HG03095 (cell line): ENCODE measurements at regions not wholly inside any gene's neighbourhood (a gene's known extent, or its start where the extent isn't known, plus 50 kb on each side); places are given as distances from the start of the nearest gene placed in this dataset.
"Not testable (repeated sequence)": the region's sequence is repeated elsewhere in the genome, so short reads cannot be mapped to it uniquely, and the experiment has no call there.

ENCODE experiments used
- ATAC-seq: cut with Tn5 transposase; IDR thresholded peaks from one replicate; pipeline ENCODE4 v1.9.1; 2021; ENCODE audit warnings: moderate library complexity; ENCODE audit not compliant: unreplicated experiment

DNA sequence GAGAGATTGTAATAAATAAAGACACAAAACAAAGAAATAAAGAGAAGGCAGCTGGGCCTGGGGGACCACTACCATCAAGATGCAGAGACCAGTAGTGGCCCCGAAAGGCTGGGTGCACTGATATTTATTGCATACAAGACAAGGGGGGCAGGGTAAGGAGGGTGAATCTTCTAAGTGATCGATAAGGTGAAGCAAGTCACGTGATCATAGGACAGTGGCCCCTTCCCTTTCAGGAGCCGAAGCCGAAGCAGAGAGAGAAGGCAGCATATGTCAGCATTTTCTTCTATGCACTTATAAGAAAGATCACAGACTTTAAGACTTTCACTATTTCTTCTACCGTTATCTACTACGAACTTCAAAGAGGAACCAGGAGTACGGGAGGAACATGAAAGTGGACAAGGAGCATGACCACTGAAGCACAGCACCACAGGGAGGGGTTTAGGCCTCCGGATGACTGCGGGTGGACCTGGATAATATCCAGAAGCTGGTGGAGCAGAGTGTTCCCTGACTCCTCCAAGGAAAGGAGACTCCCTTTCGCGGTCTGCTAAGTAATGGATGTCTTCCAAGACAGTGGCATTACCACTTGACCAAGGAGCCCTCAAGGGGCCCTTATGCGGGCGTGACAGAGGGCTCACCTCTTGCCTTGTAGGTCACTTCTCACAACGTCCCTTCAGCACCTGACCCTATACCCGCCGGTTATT is 126.4 kb downstream of the RBM46 start:
- not testable (repeated sequence) for ATAC-seq

DNA sequence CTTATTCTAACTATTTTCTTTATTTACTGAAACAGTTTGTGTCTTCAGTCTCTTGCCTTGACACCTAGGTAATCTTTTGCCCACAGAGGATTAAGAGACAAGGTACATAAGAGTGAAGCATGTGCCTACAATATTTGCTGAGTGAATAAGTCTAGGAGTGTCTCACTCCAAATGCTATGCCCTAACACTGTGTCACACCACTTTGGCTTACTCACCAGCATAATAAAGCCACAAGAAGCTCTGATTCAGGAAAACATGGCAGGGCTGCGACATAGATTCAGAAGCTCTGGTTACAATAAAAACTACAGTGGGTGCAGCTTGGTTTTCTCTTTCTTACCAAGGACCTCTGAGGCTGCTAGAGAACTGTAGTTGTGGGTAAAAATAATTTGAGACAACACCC is 127.1 kb downstream of the RBM46 start:
- ATAC-seq = no peak

DNA sequence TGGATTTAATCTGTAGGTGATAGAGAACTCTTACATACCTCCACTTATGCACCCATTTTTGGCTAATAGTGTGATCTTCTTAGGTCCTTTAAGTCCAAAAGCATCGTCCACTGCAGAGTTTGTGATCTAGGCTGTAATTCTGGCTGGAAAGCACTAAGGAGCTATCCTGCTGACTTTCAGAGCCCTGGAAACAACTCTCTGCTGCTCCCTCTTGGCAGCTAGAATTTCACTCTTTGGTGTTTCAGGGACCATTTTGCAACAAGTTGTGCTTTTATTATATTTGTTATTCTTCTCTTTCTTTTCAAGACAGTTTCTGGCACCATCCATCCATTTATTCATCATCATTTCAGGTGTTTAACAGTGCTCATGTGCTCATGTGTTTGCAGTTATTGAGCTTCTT is 130.0 kb downstream of the RBM46 start:
- no peak for ATAC-seq

DNA sequence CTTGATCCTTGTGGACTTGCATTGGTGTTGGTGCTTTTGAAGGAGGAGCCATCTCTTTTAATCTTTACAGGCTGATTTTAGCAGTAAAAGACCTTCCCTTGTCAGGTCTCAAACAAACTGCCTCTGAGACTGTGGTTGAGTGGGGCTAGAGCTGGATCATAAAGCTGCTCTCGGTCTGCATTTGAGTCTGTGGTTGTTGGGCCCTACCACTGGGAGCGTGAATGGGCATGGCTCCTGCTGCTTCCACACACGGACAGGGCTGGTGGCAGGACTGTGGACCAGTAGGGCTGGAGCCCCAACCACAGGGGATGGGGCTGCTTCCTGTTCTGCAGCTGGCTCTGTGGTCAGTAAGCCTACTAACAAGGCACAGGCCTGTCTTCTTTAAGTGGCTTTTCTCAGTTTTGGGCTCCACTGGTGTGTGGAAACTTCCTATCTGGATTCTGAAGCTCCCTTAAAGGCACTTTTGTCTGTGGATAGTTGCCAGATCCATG is 130.6 kb downstream of the RBM46 start:
- ATAC-seq = no peak

DNA sequence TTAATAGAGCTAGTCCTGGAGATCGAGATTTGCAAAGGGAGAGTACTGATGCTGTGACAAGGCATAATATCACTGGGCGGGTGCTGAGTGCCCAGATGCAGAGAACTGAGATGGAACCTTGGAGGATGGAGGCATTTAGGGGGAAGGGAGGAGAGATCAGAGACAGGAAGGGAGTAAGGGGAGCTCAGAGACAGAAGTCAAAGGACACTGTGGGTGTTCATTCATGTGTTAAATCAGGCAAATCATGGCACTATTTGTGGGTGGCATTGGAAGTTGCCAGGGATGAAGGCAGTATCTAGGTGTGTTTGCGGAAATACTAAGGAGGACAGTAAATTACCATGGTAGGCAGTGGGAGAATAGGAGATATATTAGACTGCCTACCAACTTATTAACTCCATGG is 135.0 kb downstream of the RBM46 start:
- no peak for ATAC-seq

DNA sequence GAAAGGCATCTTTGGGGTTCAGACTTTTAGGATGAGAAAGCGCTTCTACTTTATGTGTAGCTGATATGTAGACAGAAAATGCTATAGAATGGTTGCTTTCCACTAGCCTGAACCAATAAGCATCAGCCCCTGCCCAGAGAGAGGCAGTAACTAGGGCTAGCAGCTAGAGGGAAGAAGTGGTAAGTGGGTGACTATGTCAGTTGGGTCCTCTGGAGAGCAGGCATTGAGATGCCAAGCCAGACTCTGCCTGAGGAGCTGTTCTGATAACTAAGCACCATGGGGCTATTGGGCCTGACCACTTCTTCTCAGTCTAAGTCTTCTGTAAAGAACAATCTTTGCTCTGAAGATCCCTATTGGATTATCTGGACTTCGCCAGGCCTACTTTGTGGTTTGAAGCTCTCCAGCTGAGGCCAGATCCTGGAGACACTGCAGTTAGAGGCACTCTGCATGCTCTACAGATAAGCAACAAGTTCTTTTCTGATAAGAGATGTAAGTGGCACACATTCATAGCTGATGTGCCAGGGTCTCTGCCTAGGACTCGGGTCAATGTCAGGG is 146.1 kb downstream of the RBM46 start:
- ATAC-seq = no peak

DNA sequence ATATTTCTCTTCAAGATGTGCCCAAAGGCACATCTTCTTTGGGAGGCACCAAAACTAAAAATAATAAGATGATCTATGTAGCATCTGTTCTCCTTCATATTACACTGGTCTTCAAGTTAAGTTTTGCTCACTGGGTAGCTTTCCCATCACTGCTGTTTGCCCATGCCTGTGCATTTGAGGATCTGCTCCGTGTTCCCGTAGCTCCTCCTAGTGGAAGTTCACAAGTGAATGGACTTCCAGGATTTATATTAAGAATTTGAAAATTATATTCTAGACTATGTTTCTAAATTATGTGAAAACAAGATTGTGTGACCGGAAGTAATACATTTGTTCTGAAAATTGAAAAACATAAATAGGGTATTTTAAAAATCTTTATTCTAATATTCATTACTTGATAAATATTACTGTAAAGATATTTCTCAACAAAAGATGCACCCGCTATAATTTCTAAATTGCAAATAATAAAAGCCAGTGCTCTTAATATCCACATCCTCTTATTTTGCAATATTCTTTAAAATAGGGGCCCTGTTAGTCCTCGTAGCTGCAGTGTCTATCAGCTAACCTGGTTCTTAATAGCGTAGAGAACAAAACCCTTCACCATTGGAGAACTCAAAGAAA is 147.7 kb downstream of the RBM46 start:
- ATAC-seq = no peak

DNA sequence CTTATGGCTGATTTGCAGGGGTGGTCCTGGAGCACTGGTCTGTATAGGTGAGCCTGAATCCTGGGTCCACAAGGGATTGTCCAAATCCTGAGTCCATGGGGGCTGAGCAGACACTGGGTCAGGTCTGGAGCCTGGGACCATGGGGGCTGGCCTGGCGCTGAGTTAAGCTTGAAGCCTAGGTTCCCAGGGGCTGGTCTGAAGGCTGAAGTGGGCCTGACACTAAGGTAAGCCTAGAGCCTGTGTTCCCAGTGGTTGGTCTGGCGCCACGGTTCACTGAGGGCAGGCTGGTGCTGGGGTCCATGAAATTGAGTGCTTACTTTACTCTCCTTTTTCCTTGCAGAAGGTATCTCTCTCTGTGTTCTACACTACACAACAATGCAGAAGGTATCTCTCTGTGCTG is 155.8 kb downstream of the RBM46 start:
- ATAC-seq = no peak

DNA sequence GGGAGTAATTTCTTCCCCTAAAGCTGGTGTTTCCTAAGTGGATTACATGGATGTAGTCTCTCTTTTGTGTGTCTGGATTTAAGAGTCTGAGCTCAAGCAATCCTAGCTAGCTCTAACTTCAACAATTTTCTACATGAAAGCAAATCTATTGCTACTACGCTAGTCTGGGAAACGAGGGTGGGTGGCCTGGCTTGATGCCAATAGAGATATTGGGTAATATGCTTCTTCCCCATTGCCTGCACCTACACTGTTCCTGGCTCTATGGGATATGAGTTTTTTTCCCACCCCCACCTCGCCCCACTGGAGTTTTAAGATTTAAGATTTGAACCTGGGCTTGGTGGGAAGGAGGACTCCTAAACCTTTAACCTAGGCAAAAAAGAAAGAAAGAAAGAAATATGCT is 158.8 kb downstream of the RBM46 start:
- ATAC-seq = no peak

DNA sequence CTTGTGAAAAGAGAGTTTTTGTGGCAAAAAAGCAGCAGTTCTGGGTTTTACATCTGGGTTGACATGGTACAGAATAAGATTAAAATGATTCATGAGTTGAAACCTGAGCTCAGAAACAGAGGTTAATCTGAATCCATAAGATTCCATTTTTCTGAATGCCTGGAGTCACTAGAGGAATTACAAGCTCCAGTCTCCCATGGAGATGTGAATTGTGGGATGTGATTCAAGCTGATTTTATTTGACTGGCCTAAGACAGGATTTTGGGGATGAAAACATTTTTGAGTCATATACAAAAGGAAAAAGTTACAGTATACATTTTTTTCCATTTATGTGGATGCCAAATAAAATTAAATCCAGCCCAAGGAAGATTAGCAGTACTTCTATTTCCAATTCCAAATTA is 161.1 kb downstream of the RBM46 start:
- ATAC-seq = no peak

DNA sequence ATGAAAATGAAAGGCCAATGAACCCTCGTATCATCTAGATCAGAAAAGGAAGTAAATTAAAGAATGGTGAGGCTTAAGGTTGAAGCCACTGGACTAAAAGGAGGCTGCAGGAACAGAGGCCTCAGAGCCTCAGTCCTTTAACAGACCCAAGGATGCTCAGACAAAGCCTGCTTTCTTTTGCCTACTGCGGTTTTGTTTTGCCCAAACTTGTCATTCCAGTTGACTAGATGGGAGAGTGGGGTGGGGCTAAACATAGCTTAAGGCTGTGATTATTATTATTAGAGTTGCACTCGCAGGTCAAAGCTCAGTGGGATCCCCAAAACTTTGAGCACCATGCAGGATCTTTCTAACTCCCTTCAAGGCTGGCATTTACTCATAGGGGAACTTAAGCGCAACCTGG is 163.9 kb downstream of the RBM46 start:
- ATAC-seq = no peak

DNA sequence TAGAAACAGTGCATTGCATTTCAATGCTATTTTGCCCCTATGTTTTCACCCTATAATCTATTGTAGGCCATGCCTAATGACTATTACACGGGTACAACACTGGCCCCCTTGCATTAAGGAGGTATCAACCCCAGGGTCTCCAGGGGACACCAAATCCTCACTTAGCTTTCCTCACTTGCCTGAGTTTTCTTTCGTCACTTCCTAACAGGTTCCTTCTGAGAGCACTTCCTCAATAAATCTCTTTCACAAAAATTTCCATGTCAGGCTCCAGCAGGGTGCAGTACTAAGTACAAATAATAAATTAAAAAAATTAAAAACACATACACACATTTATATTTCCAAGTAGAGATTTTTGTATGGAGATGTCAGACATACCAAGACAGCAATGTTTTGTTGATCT is 165.0 kb downstream of the RBM46 start:
- no peak for ATAC-seq

DNA sequence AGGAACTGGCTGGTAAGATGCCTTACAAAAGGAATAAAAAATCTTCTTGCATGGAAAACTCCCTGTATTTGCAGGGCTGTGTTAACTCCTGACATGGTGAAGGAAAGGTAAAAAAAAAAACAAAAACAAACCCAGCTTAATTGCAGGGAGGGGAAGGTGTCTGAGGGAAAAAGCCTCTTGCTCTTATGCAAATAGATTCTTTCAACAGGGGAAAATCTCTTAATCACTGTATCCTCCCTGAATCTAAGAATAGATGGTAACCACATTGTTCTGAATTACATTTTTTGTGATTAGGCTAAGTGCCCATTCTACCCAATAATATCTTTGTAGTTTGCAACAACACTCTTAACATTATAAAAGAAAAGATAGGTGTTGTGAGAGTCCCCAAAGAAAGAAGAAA is 172.6 kb downstream of the RBM46 start:
- ATAC-seq = no peak

DNA sequence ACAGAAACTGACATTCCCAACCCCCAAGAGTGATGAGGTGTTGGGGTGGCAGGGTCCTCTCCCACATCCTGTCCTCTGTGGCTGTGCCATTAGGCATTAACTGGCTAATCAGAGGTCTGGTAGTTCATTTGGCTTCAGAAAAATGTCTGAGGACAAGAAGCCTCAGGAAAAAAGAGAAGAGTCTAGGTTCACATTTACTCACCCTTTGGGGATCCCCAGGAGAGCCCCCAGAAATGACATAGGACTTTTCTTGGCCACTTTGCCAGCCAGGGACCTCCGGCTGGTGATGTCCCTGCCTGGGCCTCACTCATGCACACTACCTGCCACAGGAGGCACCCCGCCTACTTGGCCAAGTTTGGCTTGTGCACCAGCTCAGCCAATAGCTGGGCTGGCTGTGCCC is 173.0 kb downstream of the RBM46 start:
- no peak for ATAC-seq

DNA sequence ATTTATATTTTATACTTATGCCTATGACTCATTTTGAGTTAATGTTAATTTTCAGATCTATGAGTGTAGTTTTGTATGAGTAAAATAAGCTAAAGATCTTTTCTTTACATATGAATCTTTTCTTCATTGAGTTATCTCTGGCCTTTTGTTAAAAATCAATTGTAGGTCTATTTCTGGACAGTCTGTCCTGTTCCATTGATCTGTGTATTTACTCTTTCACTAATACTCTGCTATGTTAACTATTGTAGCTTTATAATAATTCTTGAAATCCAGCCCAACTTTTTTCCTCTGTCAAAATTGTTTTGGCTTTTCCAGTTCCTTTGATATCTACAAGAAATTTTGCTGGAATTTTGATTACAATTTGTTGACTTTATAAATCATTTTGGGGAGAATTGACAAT is 177.0 kb downstream of the RBM46 start:
- ATAC-seq = no peak

DNA sequence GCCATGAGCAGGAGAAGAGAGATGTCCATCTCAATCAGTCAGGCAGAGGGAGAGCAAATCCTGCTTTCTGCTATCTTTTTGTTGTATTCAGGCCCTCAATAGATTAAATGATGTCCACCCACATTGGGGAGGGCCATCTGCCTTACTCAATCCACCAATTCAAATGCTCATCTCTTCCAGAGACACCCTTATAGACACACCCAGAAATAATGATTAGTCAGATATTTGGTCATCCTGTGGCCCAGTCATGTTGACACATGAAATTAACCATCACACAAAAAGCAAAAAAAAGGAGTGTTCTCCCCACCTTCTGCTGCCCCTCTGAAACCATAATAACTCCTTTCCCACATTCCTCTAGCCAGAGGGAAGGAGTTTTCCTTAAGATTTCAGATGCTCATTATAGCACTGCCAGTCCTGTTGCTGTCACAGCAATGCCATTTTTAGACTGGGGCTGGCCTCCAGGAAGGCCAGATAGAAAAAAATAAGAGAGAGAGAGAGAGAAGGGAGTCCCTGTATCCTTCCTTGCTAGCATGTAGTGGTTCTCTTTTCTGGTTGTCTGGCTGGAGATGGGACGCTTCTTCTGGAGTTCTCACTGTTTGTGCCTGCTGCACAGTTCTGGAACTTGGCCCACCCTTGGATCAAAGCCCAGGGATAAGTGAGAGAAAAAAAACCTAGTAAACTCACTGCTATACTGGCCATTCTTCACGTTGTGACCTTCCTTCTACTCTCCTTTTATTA is 177.7 kb downstream of the RBM46 start:
- no peak for ATAC-seq

DNA sequence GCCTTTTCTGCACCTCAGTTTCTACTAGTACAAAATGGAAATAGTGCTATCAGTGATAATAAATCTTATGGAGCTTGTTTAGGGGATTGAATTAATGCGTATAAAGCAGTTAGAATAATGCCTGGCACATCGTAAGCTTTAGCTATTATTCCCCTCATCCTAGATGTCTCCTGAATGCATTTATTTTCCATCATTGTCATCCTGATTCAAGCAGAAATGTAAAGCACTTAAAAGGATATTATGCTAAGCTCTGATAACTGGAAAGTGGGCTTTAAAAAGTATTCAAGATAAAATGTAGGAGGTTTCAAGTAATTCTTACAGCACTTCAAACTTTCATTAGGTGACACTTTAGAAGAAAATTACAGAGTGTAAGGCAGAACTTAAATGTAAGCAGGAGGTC is 178.7 kb downstream of the RBM46 start:
- ATAC-seq = no peak

DNA sequence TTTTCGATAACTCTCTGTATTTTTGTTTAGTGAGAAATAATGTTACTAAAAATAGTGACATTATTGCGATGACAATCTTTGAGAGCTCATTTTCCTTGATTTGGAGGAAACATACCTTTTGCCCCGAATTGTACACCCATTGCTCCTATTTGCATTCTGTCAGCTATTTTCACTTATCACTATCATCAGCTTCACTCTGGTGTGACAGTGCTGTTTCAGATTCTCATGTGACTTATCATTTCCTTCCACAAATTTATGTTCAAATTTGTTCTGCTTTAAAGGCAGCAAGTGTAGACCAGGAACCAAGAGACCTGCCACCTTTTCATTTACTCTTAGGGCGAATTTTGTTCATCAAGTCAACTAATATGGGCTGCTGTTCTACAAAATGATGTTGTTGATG is 179.4 kb downstream of the RBM46 start:
- ATAC-seq = no peak

DNA sequence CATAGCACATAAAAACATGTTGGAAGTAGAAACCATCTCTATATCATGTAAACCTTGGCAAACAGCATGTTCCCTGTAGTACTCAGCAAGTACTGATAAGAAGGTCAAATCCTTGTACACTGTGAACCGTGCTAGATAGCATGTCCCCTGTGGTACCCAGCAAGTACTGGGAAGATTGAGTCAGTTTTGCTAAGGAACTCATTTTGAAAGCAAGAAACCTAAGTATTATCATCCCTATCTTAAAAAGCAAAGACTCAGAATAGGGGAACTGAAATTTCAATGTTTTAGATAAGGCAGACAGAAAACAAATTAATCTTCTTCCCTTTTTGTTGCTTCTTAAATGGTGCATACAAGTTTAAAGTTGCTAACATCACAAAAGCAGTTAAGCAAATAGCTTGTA is 180.2 kb downstream of the RBM46 start:
- ATAC-seq = peak; percentile 97

DNA sequence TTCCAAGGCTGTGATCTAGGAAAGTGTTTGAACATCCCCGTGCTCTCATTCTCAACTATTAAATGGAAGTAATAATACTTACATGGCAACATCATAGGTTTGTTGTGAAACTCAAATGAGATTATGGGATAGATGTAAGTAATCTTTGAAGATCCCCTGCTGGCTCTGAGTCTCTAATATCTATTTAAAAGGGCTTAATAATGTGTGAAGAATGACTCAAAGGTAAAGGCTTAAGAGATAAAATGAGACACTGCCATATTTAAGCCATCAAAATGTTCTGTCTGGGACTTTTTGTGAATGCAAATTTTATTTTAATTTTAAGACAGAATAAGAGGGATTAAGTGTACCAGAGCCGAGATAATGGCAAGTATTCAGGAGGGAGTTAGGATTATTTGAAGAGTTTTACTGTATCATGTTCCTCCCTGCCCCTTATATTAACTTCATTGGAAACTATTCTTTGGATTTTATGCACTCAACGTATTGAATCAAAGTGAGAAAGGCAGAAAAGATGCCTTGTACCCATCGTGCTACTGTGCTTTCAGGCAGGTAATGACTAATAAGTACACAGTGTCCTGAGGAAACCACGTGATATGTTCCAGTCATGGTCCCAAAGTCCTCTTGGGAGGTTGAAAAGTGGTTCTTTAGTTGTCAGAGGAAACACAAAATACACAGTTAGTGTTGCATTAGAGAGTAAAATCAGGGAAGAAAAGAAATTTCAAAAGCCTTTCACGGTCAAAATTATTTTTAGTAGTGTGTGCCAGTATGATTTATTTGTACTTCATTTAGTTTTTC is 192.4 kb downstream of the RBM46 start:
- ATAC-seq = no peak

DNA sequence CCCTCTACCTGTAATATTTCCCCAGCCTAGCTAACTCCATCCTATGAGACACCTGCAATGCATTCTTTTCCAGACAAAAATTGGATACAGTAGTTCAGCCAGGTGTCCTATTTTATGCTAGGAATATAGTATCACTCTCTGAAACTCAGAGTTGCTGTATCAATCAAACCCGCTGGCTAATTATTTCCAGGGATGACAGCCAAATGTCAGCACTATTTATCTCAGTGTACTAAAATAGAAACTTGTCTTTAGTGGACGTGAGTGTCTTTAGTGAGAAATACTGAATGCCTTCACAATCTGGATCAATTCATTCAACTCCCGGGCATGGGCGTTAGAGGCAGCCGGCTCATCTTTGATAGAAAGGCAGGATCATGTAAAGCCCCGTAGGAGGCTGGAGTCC is 196.2 kb downstream of the RBM46 start:
- no peak for ATAC-seq
